ENCODE measurements at regions not wholly inside any gene's neighbourhood (a gene's known extent, or its start where the extent isn't known, plus 50 kb on each side); places are given as distances from the start of the nearest gene placed in this dataset.
A peak's percentile ranks its signal among the peaks of the same experiment; 100 is the strongest.

GRCh38 chr12:92340441-92341064 lies 194.9 kb upstream of the BTG1 start:
- no peak for DNase-seq

DNA sequence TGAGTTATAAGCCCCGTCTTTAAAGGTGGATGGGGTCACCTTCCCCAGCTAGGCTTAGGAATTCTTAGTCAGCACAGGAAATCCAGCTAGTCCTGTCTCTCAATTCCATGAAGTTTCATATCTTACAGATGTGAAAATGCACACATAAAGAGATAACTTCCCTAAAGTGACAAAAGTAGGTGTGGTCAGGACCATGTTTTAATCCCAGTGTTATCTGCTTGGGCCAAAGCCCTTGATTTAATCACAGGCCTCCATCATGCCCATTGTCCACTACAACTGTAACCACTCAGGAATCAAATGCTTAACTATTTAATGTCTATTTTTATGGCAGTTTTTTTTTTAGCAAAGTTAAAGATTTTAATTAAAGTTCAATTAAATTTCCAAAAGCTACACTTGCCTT lies 194.4 kb upstream of the BTG1 start:
- DNase-seq = no peak

DNA sequence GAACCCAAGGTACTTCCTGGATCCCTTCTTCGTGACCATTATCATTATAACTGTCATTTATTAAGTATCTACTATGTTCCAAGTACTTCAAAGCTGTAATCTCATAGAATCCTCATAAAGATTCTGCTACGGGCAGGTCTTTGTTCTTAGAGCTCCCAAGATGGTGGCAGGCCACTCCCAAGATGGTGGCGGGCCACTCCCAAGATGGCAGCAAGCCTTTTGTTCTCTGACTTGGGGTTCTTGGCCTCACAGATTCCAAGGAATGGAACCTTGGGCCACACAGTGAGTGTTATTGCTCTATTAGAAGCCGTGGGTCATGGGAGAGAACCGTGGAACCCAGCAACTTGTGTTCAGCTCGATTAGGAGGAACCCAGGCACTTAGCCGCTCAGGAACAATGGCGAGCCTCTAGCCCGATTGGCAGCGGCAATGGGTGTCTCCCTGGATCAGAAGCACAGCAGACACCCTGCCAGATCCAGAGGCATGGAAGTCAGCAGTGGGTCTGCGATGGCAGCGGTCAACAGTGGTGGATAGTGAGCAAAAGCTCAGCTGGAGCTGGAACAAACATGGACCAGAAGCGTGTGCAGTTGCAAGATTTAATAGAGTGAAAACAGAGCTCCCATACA lies 193.7 kb upstream of the BTG1 start:
- DNase-seq = no peak

GRCh38 chr12:92338671-92339070 lies 193.0 kb upstream of the BTG1 start:
- no peak for DNase-seq

- no peak for DNase-seq
Observed at GRCh38 chr12:92338102-92338501, 192.5 kb upstream of the BTG1 start.

- no peak for DNase-seq
Observed at GRCh38 chr12:92337128-92337527, 191.5 kb upstream of the BTG1 start.

GRCh38 chr12:92336641-92337040 lies 191.0 kb upstream of the BTG1 start:
- DNase-seq = no peak

DNA sequence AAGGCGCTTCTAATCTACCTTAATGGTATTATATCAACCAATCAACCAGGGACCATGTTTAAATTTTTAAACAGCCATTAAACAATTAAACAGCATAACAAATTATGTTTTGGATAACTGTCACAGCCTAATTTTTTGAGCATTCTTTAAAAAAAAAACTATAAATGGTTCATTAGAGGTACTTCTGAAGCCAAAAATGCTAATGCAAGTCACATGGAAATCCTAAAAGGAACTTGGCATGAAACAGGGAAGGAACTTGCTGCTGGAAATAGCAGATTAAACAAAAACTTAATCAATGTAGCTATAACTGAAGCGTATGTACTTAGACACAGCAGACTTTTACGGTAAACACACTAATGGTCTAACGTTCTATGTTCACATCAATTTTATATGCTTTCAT lies 190.2 kb upstream of the BTG1 start:
- DNase-seq = no peak

DNA sequence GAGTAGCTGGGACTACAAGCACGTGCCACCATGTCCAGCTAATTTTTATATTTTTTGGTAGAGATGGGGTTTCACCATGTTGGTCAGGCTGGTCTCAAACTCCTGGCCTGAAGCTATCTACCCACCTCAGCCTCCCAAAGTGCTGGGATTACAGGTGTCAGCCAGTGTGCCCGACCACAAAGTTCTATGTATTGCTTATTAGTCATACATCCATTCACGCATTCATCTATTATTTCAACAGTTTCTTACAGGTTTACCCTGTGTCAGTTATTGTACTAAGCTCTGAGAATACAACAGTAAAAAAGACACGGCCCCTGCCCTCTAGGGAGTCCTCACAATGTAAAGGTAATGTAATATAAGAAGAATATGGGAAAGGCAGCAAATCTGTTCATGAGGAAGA lies 188.9 kb upstream of the BTG1 start:
- no peak for DNase-seq

- DNase-seq = no peak
Observed at GRCh38 chr12:92332552-92332951, 186.9 kb upstream of the BTG1 start.

- DNase-seq = peak; percentile 8
Observed at GRCh38 chr12:92331383-92331782, 185.7 kb upstream of the BTG1 start.

GRCh38 chr12:92330654-92331053 lies 185.0 kb upstream of the BTG1 start:
- DNase-seq = no peak

GRCh38 chr12:92326877-92327276 lies 181.2 kb upstream of the BTG1 start:
- no peak for DNase-seq

GRCh38 chr12:92324849-92325500 lies 179.3 kb upstream of the BTG1 start:
- no peak for DNase-seq

- no peak for DNase-seq
Observed at GRCh38 chr12:92312463-92312964, 166.9 kb upstream of the BTG1 start.

- no peak for DNase-seq
Observed at GRCh38 chr12:92304371-92305055, 158.9 kb upstream of the BTG1 start.

DNA sequence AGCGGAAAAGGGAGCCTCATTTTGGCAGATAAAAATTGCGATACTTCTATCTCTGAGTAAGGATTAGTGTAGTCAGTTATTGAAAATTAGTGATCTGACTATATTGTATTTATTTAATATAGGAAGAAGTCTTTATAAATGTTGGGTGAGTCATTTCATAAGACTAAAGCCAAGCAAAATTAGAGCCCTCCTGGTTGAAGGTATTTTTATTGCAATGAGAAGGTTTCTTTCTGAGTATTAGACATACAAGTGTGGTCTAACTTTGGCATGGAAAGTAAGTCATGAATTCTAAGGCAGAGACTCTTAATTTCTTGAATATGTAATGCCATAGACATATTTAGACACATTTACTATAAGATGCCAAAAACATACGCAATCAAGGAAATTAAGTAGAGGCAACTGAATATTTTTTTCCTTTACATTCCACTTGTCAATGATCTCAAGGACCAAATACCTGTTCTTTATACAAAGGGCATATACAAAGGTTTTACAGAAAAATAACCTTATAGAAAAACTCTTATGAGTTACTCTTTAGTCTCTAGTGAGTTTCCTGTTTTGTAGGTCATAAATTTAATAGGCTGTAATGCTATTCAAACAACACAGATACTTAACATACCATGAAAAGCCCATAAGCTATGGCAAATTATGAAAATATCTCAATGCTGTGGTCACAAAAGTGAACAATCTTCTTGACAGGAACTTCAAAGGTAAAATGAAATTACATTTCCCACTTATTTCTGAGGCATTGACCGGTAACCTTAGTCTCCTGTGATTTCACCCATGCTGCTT lies 156.6 kb upstream of the BTG1 start:
- DNase-seq = no peak

GRCh38 chr12:92301356-92301755 lies 155.7 kb upstream of the BTG1 start:
- no peak for DNase-seq

GRCh38 chr12:92300777-92301176 lies 155.1 kb upstream of the BTG1 start:
- no peak for DNase-seq

DNA sequence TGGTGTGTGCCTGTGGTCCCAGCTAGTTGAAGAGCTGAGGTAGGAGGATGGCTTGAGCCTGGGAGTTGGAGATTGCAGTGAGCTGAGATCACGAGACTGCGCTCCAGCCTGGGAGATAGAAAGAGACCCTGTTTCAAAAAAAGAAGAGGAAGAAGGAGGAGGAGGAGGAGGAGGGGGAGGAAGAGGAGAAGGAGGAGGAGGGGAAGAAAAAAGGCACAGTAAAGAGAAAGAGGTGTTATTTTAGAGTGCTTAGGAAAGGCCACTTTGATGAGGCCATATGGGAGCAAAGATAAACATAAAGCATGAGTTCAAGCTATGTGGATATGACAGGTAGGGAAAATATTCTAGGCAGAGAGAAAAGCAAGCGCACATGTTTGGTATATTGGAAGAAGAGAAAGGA lies 154.1 kb upstream of the BTG1 start:
- DNase-seq = no peak

GRCh38 chr12:92299344-92299743 lies 153.7 kb upstream of the BTG1 start:
- DNase-seq = no peak

GRCh38 chr12:92297932-92298696 lies 152.5 kb upstream of the BTG1 start:
- no peak for DNase-seq
